ENCODE measurements at regions not wholly inside any gene's neighbourhood (a gene's known extent, or its start where the extent isn't known, plus 50 kb on each side); places are given as distances from the start of the nearest gene placed in this dataset.

DNA sequence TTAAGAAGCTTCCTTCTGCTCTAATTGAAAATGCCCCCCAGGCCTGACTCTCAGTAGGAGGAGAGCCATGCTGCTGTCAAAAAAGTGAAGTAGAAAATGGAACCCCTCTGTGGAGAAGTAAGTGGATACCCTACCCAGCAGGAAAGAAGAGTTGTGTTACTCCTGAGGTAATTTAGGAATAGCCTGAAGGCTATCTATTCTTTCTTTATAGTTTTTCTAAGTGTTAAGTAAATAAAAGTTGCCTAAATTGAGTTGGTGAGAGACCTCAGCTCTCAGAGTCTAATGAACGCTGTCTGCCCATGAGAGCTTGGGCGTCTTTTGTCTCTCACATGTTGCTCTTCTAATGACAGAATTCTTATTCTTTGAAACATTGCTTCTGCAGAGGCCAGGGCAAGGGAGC, 116.2 kb downstream of the NSUN3 start:
- CTCF ChIA-PET: no interaction called here
- Histone ChIP-seq H3K4me1 (ENCODE audit: control extremely low read depth in 1 of 4, control insufficient read depth in 4 of 4, insufficient read depth in 4 of 4, low read length in 3 of 4) (peaks cover 0 to 8% (median 1%) of the 10 kb centered on the region in 4 experiments), H3K9me3 (ENCODE audit: control extremely low read depth in 1 of 5, control insufficient read depth in 4 of 5, insufficient read depth in 2 of 5, low read depth in 1 of 5, low read length in 4 of 5) (no peaks in the 10 kb centered on the region), H3K27me3 (replicated peaks in 2 of 5; ENCODE audit: control insufficient read depth in 4 of 5, insufficient read depth in 5 of 5, low read length in 4 of 5) (no peaks in the 10 kb centered on the region), H3K36me3 (ENCODE audit: control insufficient read depth in 4 of 4, insufficient read depth in 4 of 4, low read length in 3 of 4) (no peaks in the 10 kb centered on the region), H3K27ac (ENCODE audit: insufficient read depth in 1 of 2, low read depth in 1 of 2, low read length in 2 of 2, poor library complexity in 1 of 2, severe bottlenecking in 2 of 2) (no peak overlapping the region), H3K4me3 (ENCODE audit: control insufficient read depth in 1 of 7, extremely low read depth in 1 of 7, insufficient read depth in 4 of 7, low read depth in 2 of 7, low read length in 6 of 7) (no peak overlapping the region)
- DNase-seq: no peak
- 100% methylated on average over 2 of the region's 2 CpGs for WGBS (ENCODE audit: insufficient coverage)
- POLR2A ChIA-PET: no interaction called here

DNA sequence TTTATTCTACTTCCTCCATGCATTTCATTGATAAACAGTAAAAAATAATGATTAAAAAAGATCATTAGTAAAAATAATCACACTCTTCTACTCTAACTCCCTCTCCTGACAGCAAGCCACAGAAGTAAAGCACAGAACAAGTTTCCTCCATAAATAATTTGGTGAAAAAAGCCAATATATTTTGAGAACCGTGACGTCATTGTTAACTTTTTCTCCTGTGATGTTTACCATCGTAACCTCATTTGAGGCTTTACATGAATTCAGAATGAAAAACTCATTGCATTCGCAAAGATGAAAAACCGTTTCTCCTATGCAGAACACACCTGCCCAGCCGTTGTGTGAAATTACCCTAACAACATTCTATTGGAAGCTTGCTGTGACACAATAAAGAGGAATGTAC, 120.7 kb downstream of the NSUN3 start:
- ChIA-PET CTCF (interaction anchor here (1.0 kb wide), 1 partner anchor 9 kb away, joined by 3 read pairs; no protein-coding TSS in a partner anchor), POLR2A (no interaction called here)
- DNase-seq: no peak
- WGBS (ENCODE audit: insufficient coverage): 96% methylated on average over 4 of the region's 6 CpGs
- H3K4me1 ChIP-seq (ENCODE audit: control extremely low read depth in 1 of 4, control insufficient read depth in 4 of 4, insufficient read depth in 4 of 4, low read length in 3 of 4): no peaks in the 10 kb centered on the region
- H3K9me3 ChIP-seq (ENCODE audit: control extremely low read depth in 1 of 5, control insufficient read depth in 4 of 5, insufficient read depth in 2 of 5, low read depth in 1 of 5, low read length in 4 of 5): no peaks in the 10 kb centered on the region
- no peak overlapping the region for H3K27ac ChIP-seq (ENCODE audit: insufficient read depth in 1 of 2, low read depth in 1 of 2, low read length in 2 of 2, poor library complexity in 1 of 2, severe bottlenecking in 2 of 2)
- H3K27me3 ChIP-seq (replicated peaks in 2 of 5; ENCODE audit: control insufficient read depth in 4 of 5, insufficient read depth in 5 of 5, low read length in 4 of 5): no peaks in the 10 kb centered on the region
- H3K4me3 ChIP-seq (ENCODE audit: control insufficient read depth in 1 of 7, extremely low read depth in 1 of 7, insufficient read depth in 4 of 7, low read depth in 2 of 7, low read length in 6 of 7): no peak overlapping the region
- H3K36me3 ChIP-seq (ENCODE audit: control insufficient read depth in 4 of 4, insufficient read depth in 4 of 4, low read length in 3 of 4): no peaks in the 10 kb centered on the region

DNA sequence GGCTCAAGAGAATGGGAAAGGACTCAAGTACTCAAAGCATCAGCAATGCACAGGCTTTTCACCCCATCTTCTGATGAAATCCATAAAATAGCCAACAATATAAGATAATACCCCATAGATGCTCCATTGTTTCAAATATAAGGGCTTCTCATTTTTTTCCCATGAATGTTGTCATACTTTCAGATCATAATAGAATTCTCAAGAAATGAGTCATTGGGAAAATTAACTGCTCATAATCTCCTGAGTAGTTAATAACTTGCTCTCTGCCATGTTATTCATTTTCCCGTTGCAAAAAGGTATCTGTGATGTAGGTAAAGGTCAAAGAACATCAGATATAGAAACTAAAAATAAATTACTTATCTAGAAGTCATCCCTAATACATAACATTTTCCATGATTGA, 121.9 kb downstream of the NSUN3 start:
- H3K27ac ChIP-seq (ENCODE audit: insufficient read depth in 1 of 2, low read depth in 1 of 2, low read length in 2 of 2, poor library complexity in 1 of 2, severe bottlenecking in 2 of 2): no peak overlapping the region
- H3K36me3 ChIP-seq (ENCODE audit: control insufficient read depth in 4 of 4, insufficient read depth in 4 of 4, low read length in 3 of 4): no peaks in the 10 kb centered on the region
- no peaks in the 10 kb centered on the region for H3K27me3 ChIP-seq (replicated peaks in 2 of 5; ENCODE audit: control insufficient read depth in 4 of 5, insufficient read depth in 5 of 5, low read length in 4 of 5)
- H3K4me3 ChIP-seq (ENCODE audit: control insufficient read depth in 1 of 7, extremely low read depth in 1 of 7, insufficient read depth in 4 of 7, low read depth in 2 of 7, low read length in 6 of 7): no peak overlapping the region
- no peaks in the 10 kb centered on the region for H3K4me1 ChIP-seq (ENCODE audit: control extremely low read depth in 1 of 4, control insufficient read depth in 4 of 4, insufficient read depth in 4 of 4, low read length in 3 of 4)
- H3K9me3 ChIP-seq (ENCODE audit: control extremely low read depth in 1 of 5, control insufficient read depth in 4 of 5, insufficient read depth in 2 of 5, low read depth in 1 of 5, low read length in 4 of 5): no peaks in the 10 kb centered on the region
- ChIA-PET CTCF (no interaction called here), POLR2A (no interaction called here)
- no peak for DNase-seq
- WGBS (ENCODE audit: insufficient coverage): no CpG with 5 or more reads among the region's 1 CpG

DNA sequence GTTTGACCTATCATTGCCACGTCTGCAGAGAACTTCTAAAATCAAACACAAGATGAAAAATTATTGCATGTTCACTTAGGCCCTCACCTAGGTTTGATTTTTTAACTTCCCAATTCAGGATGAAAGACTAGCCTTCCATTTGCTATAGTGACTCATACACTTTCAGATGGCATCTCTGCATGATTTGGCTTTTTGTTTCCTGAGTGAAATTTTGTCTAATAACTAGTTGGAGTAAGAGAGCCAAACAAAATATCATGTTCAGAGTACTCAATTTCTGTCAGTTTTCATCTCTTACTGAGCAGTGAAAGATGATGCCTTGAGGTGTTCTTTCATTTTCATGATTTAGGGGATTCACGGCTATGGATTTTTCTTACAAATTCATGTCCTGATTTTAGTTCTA, 122.9 kb downstream of the NSUN3 start:
- WGBS (ENCODE audit: insufficient coverage): 100% methylated on average over 1 of the region's 2 CpGs

DNA sequence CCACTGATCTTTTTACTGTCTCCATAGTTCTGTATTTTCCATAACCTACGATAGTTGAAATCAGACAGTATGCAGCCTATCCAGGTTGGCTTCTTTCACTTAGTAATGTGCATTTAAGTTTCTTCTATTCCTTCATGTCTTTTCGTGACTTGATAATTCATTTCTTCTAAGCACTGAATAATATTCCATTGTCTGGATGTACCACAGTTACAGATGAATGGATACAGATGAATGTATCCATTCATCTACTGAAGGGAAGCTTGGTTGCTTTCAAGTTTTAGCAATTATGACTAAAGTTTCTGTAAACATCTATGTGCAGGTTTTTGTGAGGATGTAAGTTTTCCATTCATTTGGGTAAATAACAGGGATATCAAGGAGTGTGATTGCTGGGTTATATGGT, 124.8 kb downstream of the NSUN3 start:
- 100% methylated on average over 1 of the region's 2 CpGs for WGBS (ENCODE audit: insufficient coverage)
- ChIA-PET CTCF (interaction anchor here (1.2 kb wide), 1 partner anchor 25 kb away, joined by 3 read pairs; no protein-coding TSS in a partner anchor), POLR2A (no interaction called here)
- H3K9me3 ChIP-seq (ENCODE audit: control extremely low read depth in 1 of 5, control insufficient read depth in 4 of 5, insufficient read depth in 2 of 5, low read depth in 1 of 5, low read length in 4 of 5): no peaks in the 10 kb centered on the region
- H3K27me3 ChIP-seq (replicated peaks in 2 of 5; ENCODE audit: control insufficient read depth in 4 of 5, insufficient read depth in 5 of 5, low read length in 4 of 5): no peaks in the 10 kb centered on the region
- no peak for DNase-seq
- H3K4me3 ChIP-seq (ENCODE audit: control insufficient read depth in 1 of 7, extremely low read depth in 1 of 7, insufficient read depth in 4 of 7, low read depth in 2 of 7, low read length in 6 of 7): no peak overlapping the region
- H3K4me1 ChIP-seq (ENCODE audit: control extremely low read depth in 1 of 4, control insufficient read depth in 4 of 4, insufficient read depth in 4 of 4, low read length in 3 of 4): no peaks in the 10 kb centered on the region
- no peak overlapping the region for H3K27ac ChIP-seq (ENCODE audit: insufficient read depth in 1 of 2, low read depth in 1 of 2, low read length in 2 of 2, poor library complexity in 1 of 2, severe bottlenecking in 2 of 2)
- H3K36me3 ChIP-seq (ENCODE audit: control insufficient read depth in 4 of 4, insufficient read depth in 4 of 4, low read length in 3 of 4): no peaks in the 10 kb centered on the region

More for the DNA sequence above, 122.9 kb downstream of the NSUN3 start:
- POLR2A ChIA-PET: no interaction called here
- Histone ChIP-seq H3K9me3 (ENCODE audit: control extremely low read depth in 1 of 5, control insufficient read depth in 4 of 5, insufficient read depth in 2 of 5, low read depth in 1 of 5, low read length in 4 of 5) (no peaks in the 10 kb centered on the region), H3K27me3 (replicated peaks in 2 of 5; ENCODE audit: control insufficient read depth in 4 of 5, insufficient read depth in 5 of 5, low read length in 4 of 5) (no peaks in the 10 kb centered on the region), H3K4me3 (ENCODE audit: control insufficient read depth in 1 of 7, extremely low read depth in 1 of 7, insufficient read depth in 4 of 7, low read depth in 2 of 7, low read length in 6 of 7) (no peak overlapping the region), H3K27ac (ENCODE audit: insufficient read depth in 1 of 2, low read depth in 1 of 2, low read length in 2 of 2, poor library complexity in 1 of 2, severe bottlenecking in 2 of 2) (no peak overlapping the region), H3K36me3 (ENCODE audit: control insufficient read depth in 4 of 4, insufficient read depth in 4 of 4, low read length in 3 of 4) (no peaks in the 10 kb centered on the region), H3K4me1 (ENCODE audit: control extremely low read depth in 1 of 4, control insufficient read depth in 4 of 4, insufficient read depth in 4 of 4, low read length in 3 of 4) (no peaks in the 10 kb centered on the region)
- CTCF ChIA-PET: no interaction called here
- DNase-seq: no peak

DNA sequence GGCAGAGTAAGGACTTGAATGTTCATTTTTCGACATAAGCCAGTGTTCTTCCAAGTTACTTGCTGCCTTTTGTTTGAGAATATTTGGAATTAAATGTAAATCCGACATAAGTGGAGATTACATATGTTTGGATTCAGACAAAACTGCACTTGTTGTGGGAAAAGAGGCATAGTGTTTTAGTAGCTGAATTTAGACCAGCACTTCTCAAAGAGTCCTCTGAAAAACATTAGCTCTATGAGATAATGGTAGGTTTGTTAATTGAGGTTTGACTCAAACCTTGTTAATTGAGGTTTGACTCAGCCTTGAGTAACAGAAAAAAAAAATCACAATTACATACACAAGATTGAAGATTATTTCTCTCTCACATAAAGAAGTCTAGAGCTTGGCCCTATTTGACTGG, 132.5 kb downstream of the NSUN3 start:
- DNase-seq: no peak
- no peak overlapping the region for H3K27ac ChIP-seq (ENCODE audit: insufficient read depth in 1 of 2, low read depth in 1 of 2, low read length in 2 of 2, poor library complexity in 1 of 2, severe bottlenecking in 2 of 2)
- POLR2A ChIA-PET: no interaction called here
- CTCF ChIA-PET: no interaction called here
- WGBS (ENCODE audit: insufficient coverage): 100% methylated on average over 1 of the region's 2 CpGs
- H3K9me3 ChIP-seq (ENCODE audit: control extremely low read depth in 1 of 5, control insufficient read depth in 4 of 5, insufficient read depth in 2 of 5, low read depth in 1 of 5, low read length in 4 of 5): peaks cover 0 to 6% (median 0%) of the 10 kb centered on the region in 5 experiments
- no peaks in the 10 kb centered on the region for H3K4me1 ChIP-seq (ENCODE audit: control extremely low read depth in 1 of 4, control insufficient read depth in 4 of 4, insufficient read depth in 4 of 4, low read length in 3 of 4)
- H3K36me3 ChIP-seq (ENCODE audit: control insufficient read depth in 4 of 4, insufficient read depth in 4 of 4, low read length in 3 of 4): no peaks in the 10 kb centered on the region
- H3K4me3 ChIP-seq (ENCODE audit: control insufficient read depth in 1 of 7, extremely low read depth in 1 of 7, insufficient read depth in 4 of 7, low read depth in 2 of 7, low read length in 6 of 7): no peak overlapping the region
- no peaks in the 10 kb centered on the region for H3K27me3 ChIP-seq (replicated peaks in 2 of 5; ENCODE audit: control insufficient read depth in 4 of 5, insufficient read depth in 5 of 5, low read length in 4 of 5)

DNA sequence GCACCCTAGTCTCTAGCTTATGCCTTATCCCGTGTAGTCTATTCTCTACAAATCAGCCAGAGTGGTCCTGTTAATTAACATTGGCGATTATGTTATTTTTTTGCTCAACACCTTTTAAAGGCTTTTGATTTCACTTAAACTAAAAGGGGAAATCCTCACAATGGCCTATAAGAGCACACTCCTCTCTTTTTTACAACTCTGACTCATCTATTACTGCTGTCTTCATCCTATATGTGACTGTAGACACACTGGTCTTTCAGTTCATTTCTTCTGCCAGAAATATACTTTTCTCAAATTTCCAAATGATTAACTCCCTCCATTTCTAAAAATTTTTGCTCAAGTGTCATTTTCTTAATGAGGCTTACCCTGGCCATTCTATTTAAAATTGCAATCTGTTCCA, 143.4 kb downstream of the NSUN3 start:
- Histone ChIP-seq H3K4me1 (ENCODE audit: control extremely low read depth in 1 of 4, control insufficient read depth in 4 of 4, insufficient read depth in 4 of 4, low read length in 3 of 4) (no peaks in the 10 kb centered on the region), H3K9me3 (ENCODE audit: control extremely low read depth in 1 of 5, control insufficient read depth in 4 of 5, insufficient read depth in 2 of 5, low read depth in 1 of 5, low read length in 4 of 5) (no peaks in the 10 kb centered on the region), H3K27me3 (replicated peaks in 2 of 5; ENCODE audit: control insufficient read depth in 4 of 5, insufficient read depth in 5 of 5, low read length in 4 of 5) (no peaks in the 10 kb centered on the region), H3K36me3 (ENCODE audit: control insufficient read depth in 4 of 4, insufficient read depth in 4 of 4, low read length in 3 of 4) (no peaks in the 10 kb centered on the region), H3K27ac (ENCODE audit: insufficient read depth in 1 of 2, low read depth in 1 of 2, low read length in 2 of 2, poor library complexity in 1 of 2, severe bottlenecking in 2 of 2) (no peak overlapping the region), H3K4me3 (ENCODE audit: control insufficient read depth in 1 of 7, extremely low read depth in 1 of 7, insufficient read depth in 4 of 7, low read depth in 2 of 7, low read length in 6 of 7) (no peak overlapping the region)
- ChIA-PET POLR2A (no interaction called here), CTCF (no interaction called here)
- WGBS (ENCODE audit: insufficient coverage): 94% methylated on average over 2 of the region's 2 CpGs
- no peak for DNase-seq
